GM21529 (cell line): ENCODE measurements at regions not wholly inside any gene's neighbourhood (a gene's known extent, or its start where the extent isn't known, plus 50 kb on each side); places are given as distances from the start of the nearest gene placed in this dataset.
"Not testable (repeated sequence)": the region's sequence is repeated elsewhere in the genome, so short reads cannot be mapped to it uniquely, and the experiment has no call there.

Experiments
- ATAC-seq: cut with Tn5 transposase; IDR thresholded peaks from one replicate; pipeline ENCODE4 v1.9.1; 2021; ENCODE audit not compliant: unreplicated experiment

DNA sequence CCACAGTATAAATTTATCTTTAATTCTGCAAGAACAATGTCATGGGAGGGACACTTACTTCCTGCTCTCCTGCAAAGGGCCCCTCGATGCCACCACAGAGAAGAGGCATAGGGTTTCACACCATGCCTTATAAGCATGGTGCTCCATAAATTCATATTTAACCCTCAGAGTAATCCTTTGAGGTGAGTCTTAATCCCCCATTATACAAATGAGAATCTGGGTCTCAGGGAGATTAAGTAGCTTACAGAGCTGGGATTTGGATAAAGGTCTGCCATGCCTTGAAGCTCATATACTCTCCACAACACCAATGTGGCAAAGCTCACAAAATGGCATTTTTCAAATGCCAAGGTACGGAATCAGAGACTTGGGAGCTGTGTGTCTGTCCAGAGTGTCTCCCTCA is 268.5 kb upstream of the CCL2 start:
- ATAC-seq = no peak

DNA sequence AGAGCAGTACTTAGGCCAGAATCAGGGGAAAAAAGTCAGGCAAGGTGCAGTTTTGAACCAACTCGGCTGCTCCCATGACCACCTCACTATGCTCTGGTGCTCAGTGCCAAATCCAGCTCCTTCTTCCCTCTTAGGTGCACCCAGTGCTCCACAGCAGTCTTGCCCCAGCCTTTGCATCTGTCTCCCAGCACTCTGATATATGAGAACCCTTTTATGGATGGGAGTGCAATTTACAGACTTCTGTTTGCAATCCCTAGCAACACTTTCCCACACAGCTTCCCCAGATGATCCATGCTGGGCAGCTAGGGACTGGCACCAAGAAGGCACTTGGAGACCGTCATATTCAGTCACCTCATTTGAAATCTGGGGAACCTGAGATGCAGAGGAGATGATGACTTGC is 267.9 kb upstream of the CCL2 start:
- ATAC-seq = no peak

DNA sequence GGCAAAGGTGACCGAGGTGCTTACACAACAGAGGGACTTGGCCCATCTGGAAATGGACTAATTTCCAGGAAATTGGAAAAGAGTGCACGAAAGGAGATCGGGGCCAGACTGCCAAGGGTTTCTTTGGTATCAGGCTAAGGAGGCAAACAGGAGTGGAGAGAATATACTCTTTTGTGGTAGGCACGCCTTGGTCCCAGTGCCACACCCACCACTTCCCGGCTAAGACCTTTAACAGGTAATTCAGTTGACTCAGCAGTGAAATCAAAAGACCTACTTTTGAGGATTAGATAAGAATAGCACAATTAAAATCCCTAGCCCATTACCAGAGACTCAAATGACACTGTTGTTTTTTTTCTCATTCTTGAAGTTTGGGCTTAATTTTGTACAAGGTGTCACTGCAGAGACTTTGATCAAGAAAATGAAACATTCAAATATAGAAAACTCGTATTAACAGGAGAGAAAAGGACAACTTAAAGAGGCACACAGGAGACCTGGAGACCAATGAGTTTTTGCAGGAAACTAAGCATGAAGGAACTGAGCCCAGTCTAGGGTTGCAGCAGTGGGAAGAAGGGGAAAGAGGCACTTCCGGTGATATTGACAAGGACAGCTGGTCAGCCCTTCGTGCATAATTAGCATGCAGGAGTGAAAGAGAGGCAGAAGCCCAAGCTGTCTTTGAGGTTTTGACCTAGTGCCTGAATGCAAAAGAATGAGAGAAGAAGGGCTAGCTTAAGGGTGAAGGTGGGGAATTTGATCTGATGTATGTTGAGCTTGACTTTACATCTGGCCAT is 265.5 kb upstream of the CCL2 start:
- no peak for ATAC-seq

DNA sequence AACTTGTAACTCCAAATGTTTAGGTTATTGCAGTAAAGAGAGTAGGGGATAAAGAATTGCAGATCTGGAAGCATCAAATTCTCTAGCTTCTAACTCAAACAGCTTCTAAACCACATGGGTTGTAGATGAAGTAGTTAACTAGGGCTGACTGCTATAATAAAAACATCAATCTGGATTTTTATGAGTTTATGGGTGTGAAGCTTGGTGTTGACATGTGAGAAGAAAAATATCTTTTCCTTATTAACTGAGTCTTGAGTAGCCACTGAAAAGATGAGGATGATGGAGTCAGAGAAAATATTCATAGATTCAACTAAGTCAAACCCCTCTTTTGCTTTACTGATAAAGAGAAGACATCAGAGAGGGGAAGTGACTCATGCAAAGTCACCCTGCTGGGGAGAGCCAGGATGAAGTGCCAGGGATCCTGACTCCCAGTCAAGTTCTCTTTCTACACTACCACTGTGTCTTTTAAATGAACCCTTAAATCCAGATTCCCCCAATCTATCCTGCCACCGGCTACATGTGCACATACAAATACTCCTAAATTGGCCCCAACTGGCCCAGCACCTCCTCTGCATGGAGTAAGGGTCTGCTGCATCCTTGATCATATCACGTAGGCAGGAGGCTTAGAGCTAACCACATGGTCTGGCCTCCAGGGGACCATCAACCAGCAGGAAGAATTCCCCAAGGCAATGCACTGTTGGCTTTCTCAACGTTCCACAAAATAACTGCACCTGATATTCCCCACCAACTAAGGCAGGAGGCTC is 264.0 kb upstream of the CCL2 start:
- ATAC-seq = no peak

DNA sequence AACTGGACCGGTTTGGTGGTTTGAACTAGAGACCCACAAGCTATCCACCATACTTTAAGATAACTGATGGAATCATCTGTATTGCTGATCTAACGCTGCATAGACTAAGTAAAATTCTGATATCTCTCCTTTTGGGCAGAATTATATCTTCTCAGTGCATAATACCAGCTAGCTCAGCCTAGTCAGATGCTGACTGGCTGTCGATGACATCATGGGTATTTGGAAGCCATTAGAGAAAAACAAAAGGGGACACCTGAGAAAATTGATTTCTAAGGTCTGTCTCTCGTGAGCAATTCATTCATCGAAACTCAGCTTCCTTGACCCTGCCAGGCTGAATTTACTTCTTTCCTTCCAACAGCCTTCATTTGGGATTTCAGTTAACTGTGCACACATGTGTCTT is 263.0 kb upstream of the CCL2 start:
- no peak for ATAC-seq

DNA sequence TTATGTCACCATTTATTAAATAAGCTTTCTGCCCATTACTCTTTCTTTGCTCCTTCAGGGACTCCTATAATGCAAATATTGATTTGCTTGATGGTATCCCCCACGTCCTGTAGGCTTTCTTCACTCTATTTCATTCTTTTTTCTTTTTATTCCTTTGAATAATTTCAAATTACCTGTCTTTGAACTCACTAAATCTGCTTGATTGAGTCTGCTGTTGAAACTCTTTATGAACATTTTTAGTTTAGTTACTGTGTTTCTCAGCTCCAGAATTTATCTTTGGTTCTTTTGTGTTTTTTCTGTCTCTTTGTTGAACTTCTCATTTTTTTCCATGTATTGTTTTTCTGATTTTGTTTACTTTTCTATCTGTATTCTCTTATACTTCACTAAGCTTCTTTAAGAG is 254.4 kb upstream of the CCL2 start:
- ATAC-seq = no peak

DNA sequence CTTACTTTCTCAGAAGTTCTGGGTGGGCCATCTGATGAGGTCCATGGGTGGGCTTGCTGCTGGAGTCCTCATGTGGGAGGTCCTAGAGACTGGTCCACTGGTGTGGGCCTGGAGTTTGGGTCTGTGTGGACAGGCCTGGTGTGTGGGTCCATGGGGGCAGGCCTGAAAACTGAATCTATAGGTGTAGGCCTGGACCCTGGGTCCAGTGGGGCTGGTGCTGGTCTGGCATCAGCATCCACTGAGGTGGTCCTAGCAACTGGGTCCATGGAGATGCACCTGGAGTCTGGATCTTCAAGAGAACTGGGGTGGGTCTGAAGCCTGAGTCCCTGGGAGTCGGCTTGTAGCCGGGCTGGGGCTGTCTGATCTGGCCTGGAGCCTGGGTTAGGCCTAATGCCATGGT is 253.8 kb upstream of the CCL2 start:
- no peak for ATAC-seq

DNA sequence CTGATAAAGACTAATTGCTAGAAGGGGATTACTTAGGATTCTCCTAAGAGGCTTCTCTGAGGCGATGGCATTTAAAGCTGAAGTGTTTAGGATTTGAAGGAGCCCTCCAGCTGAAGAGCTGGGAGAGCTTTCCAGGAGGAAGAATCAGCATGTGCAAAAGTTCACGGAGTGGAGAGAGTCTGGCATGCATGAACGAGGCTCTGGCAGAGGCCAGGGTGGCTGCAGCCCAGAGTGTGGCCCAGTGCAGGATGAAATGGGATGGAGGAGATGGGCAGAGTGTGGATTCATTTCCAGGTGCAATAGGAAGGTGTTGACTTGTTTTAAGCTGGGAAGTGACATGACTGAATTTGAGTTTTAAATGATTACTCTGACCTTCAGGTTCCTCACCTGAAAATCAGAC is 249.0 kb upstream of the CCL2 start:
- no peak for ATAC-seq

DNA sequence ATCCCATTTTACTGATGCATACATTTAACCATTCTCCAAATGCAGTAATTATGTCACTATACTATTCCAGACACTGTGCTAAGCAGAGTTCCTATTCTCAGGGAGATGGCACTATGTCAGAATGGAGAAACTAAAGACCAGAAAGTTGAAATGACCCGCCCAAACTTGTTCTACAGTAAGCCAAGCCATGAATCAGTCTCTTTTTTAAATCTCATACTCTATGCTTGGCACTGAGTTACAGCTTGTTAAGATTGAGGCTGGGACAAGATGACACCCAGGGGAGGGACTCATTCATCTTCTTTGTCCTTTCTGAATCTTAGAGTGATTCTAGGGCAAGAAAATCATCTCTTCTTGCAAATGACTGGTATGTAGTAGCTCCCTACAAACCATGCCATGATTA is 247.0 kb upstream of the CCL2 start:
- ATAC-seq = no peak

DNA sequence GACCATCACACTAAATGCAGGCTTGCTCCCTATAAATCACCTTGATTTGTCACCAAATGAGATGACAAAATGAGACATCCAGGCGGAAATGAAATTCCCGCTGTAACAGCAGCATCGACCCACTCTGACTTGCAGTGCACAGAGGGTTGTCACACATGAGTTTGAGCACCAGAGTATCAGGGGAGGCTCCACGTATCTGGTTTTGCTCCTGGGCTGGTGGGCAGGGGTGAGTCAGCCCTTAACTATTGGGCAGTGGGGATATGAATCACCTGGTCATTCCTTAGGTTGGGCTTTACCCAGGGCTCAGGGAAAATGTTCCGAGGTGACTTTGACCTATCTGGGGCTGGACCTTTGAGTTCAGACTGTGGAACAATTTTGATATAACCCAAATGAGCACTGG is 245.2 kb upstream of the CCL2 start:
- no peak for ATAC-seq

DNA sequence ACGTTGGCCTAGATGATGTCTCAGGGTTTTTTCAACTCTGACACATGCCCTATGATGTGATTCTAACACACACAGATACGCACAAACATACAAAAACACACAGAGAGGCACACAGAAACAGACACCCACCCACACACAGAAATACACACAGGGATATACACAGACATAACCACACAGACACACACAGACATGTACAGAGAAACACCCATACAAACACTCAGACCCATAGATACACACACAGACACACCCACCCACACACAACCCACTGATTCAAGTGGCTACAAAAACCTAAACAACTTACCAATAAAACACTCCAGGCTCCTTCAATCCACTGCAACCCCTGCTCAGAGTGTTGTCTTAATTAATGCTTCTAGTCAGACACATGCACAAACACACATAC is 244.6 kb upstream of the CCL2 start:
- no peak for ATAC-seq

DNA sequence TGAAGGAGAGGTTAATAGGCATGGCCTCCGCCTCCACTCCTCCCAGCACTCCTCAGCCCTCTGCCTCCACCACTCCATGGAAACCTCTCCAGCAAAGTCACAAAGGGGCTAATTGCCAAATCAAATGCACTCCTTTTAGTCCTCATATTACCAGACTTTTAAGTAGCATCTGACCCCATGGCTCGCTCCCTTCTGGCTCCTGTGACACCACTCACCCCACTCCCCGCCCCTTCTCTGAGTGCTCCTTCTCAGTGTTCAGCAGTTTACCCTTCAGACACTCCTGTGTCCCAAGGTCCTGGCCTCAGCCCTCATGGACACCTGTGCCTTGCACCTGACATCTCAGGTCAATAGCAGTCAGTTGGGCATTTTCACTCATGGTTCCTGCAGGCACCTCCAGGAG is 243.5 kb upstream of the CCL2 start:
- no peak for ATAC-seq

DNA sequence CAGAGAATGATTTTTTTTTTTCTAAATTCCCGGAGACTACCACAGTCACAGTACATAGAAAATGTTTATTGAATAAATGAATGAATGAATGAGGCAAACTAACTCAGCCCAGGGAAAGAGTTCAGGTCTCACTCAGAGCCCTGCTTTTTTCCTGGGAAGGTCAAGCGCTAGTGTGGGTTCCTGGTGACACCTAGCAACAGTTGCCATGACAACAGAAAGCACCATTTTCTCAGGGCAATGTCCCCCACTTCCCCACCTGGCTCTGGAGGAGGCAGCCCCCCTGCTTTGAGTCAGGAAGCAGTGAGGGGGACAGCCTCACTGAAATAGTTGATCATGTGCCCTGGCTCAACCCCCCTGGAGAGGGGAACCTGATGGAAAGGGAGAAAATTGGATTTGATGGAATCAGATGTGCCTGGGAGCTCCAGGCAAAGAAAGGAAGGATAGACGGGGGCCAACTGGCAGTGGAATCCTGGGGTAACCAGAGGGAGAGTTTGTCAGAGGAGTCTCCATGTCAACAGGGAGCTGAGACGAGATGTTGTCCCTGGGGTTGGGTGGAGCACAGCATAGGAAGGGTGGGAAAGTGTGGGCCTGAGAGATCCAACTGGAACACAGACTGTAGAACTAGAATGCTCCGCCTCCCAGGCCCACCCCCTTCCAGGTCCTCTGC is 242.2 kb upstream of the CCL2 start:
- ATAC-seq = no peak

DNA sequence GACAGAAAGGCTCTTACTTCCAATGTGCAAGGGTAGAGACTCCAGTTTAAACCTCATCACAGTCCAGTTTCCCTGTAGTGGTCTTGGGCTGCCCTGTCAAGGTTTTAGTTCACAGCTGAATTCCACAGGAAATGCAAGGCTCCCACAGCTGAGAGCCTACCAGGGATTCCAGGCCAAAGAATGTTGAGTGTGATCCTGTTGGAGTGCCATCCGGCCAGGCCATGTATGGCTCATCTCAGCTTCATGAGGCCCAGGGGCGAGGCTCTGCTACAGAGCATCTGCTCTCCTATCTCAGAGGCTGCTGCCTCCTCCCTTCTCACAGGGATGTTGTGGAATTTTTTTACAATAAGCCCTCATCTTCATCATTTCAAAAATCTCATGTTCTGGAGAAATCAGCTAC is 239.8 kb upstream of the CCL2 start:
- no peak for ATAC-seq

DNA sequence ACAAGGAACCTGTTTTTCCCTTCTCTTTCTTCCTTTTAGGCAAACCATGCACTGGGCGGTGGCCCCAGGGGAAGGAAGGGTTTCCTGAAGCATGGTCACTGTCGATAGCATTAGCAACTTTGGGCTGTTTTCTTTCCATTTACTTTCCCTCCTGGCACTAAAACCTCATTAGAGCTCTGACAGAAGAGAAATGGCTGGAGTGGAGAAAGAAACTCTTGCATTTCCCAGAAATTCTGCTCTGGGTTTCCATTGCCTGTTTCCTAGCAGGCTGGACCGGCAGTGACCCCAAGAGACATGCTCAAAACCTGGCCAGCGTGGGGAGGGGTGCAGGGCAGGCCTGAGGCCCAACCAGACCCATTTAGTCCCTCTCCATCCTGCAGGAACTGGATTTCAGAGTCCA is 230.7 kb upstream of the CCL2 start:
- ATAC-seq = no peak

DNA sequence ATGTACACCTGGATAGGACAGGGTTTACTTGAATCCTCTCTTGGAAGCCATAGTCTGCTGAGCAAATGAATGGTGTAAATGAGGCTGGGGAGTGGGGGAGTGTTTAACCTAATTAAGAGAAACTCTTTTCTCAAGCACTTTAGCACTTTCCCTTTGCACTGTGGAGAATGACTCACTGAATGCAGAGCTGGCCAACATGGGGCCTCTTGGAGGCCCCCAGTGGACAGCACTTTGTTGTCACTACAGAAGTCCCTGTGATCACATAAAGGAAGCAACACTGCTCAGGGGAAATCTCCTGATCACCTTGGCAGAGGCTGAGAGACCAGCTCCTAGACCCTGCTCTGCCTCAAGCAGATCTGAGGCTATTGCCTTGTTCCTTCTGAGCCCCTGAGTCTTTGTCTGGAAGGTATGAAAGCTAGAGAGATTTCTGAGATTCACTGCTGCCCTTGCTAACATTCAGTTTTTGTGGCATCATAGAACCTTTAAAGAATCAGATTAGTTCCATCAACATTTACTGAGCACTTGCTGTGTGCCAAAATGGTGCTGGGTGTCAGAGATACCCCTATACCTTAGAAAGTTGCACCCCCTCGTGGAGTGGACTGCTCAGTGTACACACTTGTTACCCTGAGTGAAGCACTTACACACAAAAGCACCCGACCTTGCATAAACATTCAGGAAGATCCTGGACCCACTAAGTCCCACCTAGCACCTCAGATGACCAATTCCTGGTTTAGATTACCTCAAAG is 230.1 kb upstream of the CCL2 start:
- no peak for ATAC-seq

DNA sequence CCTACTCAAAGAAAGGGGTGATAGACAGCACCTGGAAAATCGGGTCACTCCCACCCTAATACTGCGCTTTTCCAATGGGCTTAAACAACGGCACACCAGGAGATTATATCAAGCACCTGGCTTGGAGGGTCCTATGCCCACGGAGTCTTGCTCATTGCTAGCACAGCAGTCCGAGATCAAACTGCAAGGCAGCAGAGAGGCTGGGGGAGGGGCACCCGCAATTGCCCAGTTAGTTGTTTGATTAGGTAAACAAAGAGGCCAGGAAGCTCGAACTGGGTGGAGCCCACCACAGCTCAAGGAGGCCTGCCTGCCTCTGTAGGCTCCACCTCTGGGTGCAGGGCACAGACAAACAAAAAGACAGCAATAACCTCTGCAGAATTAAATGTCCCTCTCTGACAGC is 224.5 kb upstream of the CCL2 start:
- not testable (repeated sequence) for ATAC-seq

DNA sequence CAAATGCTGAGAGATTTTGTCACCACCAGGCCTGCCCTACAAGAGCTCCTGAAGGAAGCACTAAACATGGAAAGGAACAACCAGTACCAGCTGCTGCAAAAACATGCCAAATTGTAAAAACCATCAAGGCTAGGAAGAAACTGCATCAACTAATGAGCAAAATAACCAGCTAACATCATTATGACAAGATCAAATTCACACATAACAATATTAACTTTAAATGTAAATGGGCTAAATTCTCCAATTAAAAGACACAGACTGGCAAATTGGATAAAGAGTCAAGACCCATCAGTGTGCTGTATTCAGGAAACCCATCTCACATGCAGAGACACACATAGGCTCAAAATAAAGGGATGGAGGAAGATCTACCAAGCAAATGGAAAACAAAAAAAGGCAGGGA is 222.8 kb upstream of the CCL2 start:
- ATAC-seq = not testable (repeated sequence)

DNA sequence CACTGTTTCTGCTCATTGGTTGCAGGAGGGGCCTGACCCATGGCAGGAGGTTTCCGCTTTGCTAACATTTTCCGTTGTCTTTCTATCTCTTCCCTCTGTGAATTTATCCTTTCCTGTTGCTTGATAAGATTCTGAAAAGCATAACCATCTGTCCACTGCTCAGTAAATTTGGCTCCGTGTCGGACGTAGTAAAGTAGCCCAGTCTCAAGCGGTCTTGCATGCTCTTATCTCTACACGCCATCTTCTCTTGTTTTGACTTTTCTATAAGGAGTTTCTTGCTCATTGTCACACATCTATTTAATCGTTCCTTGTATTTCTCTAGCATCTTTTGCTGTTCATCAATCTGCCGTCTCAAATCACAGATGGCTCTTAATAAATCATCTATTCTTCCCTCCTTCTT is 216.3 kb upstream of the CCL2 start:
- ATAC-seq = not testable (repeated sequence)

DNA sequence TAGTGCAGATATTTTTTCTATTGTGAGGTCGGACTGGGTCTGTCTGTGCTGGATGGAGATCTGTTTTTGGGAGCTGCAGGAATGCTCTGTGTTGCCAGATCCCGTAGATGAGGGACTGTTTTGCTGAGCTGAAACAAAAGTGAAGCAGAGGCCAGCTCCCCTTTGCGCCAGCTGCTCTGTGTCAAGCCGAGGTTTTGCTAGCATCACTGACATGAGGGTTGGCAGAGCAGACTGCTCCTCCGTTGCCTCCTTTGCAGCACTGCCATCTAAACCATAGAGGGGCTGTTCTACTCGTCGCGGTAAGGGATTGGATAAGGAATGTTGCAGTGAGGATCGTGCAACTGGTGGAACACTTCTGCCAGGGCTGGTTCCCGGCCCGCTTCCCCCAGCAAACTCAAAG is 215.9 kb upstream of the CCL2 start:
- ATAC-seq = not testable (repeated sequence)

DNA sequence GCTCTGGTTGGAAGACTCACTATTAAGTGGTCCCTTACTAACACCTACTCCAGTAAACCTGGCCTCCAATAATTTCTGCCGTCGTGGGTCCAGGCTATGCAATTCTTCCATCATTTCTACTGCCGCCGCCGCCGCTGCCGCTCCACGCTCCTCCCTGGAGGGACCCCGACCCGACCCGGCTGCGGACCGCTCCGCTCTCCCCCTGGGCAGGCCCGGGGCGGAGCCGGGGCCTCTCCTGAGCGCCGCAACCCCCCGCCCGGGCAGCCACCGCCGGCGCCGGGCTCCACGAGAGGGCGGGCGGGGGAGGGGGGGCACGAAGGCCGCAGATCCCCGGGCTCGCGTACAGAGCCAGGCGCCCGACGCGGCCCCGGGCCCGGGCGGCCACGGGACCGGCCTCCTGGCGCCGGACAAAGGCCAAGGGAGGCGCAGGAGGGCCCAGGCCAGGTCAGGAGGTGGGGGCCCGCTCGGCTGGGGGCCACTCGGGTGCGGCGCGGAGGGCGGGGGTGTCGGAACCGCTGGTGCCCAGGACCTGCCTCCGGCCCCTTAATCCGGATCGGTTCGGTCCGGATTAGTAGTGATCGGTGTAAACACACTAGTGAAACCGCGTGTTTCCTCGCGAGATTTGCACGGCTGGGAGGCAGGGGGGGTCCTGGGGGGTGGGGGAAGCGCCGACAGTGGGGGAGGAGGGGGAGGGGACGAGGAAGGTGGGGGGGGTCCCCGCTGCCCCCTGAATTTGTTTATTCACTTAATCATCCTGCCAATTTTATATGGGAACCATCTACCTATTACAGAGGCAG is 215.1 kb upstream of the CCL2 start:
- ATAC-seq = not testable (repeated sequence)
